ENCODE measurements at regions not wholly inside any gene's neighbourhood (a gene's known extent, or its start where the extent isn't known, plus 50 kb on each side); places are given as distances from the start of the nearest gene placed in this dataset.

GRCh38 chr10:106446920-106447319 lies 717.6 kb downstream of the SORCS1 start:
- ChIA-PET CTCF (no interaction called here), POLR2A (no interaction called here)
- Histone ChIP-seq H3K27me3 (ENCODE audit: control insufficient read depth, insufficient read depth, low read length) (no peaks in the 10 kb centered on the region), H3K36me3 (ENCODE audit: control insufficient read depth, insufficient read depth, low read length) (no peaks in the 10 kb centered on the region), H3K4me3 (ENCODE audit: low read depth, low read length) (no peak overlapping the region)
- no peak for TF ChIP-seq CTCF (IDR thresholded peaks at IDR 0.05; ENCODE audit: insufficient read depth, low read depth, low read length)
- no peak for DNase-seq (ENCODE audit: low read depth)

GRCh38 chr10:106442223-106442622 lies 722.3 kb downstream of the SORCS1 start:
- ChIA-PET POLR2A (no interaction called here), CTCF (no interaction called here)
- H3K36me3 ChIP-seq (ENCODE audit: control insufficient read depth, insufficient read depth, low read length) = no peaks in the 10 kb centered on the region
- H3K4me3 ChIP-seq (ENCODE audit: low read depth, low read length) = no peak overlapping the region
- no peak for DNase-seq (ENCODE audit: low read depth)
- no peak for TF ChIP-seq CTCF (IDR thresholded peaks at IDR 0.05; ENCODE audit: insufficient read depth, low read depth, low read length)
- H3K27me3 ChIP-seq (ENCODE audit: control insufficient read depth, insufficient read depth, low read length) = no peaks in the 10 kb centered on the region

- DNase-seq (ENCODE audit: low read depth) = no peak
- Histone ChIP-seq H3K4me3 (ENCODE audit: low read depth, low read length) (no peak overlapping the region), H3K36me3 (ENCODE audit: control insufficient read depth, insufficient read depth, low read length) (no peaks in the 10 kb centered on the region), H3K27me3 (ENCODE audit: control insufficient read depth, insufficient read depth, low read length) (no peaks in the 10 kb centered on the region)
- CTCF ChIA-PET = no interaction called here
- POLR2A ChIA-PET = no interaction called here
- no peak for TF ChIP-seq CTCF (IDR thresholded peaks at IDR 0.05; ENCODE audit: insufficient read depth, low read depth, low read length)
These were observed 723.7 kb downstream of the SORCS1 start for GRCh38 chr10:106440767-106441166.

- TF ChIP-seq CTCF (IDR thresholded peaks at IDR 0.05; ENCODE audit: insufficient read depth, low read depth, low read length) = no peak
- CTCF ChIA-PET = no interaction called here
- H3K36me3 ChIP-seq (ENCODE audit: control insufficient read depth, insufficient read depth, low read length) = no peaks in the 10 kb centered on the region
- POLR2A ChIA-PET = no interaction called here
- no peaks in the 10 kb centered on the region for H3K27me3 ChIP-seq (ENCODE audit: control insufficient read depth, insufficient read depth, low read length)
- no peak overlapping the region for H3K4me3 ChIP-seq (ENCODE audit: low read depth, low read length)
- DNase-seq (ENCODE audit: low read depth) = no peak
These were observed 724.2 kb downstream of the SORCS1 start for GRCh38 chr10:106440355-106440754.

- TF ChIP-seq CTCF (IDR thresholded peaks at IDR 0.05; ENCODE audit: insufficient read depth, low read depth, low read length) = no peak
- no peak overlapping the region for H3K4me3 ChIP-seq (ENCODE audit: low read depth, low read length)
- no peak for DNase-seq (ENCODE audit: low read depth)
- POLR2A ChIA-PET = no interaction called here
- H3K27me3 ChIP-seq (ENCODE audit: control insufficient read depth, insufficient read depth, low read length) = no peaks in the 10 kb centered on the region
- H3K36me3 ChIP-seq (ENCODE audit: control insufficient read depth, insufficient read depth, low read length) = no peaks in the 10 kb centered on the region
- CTCF ChIA-PET = no interaction called here
These were observed 725.1 kb downstream of the SORCS1 start for GRCh38 chr10:106439366-106439765.
